HepG2 (cell line): ENCODE measurements at regions not wholly inside any gene's neighbourhood (a gene's known extent, or its start where the extent isn't known, plus 50 kb on each side); places are given as distances from the start of the nearest gene placed in this dataset.
A peak's percentile ranks its signal among the peaks of the same experiment; 100 is the strongest.

Source experiments
- ATAC-seq: fragments of 200-7000 bp; cut with Tn5 transposase; 3 replicates; pipeline ENCODE4 v1.9.1; 2020; ENCODE audit warnings: mild to moderate bottlenecking, moderate library complexity
- BruUV-seq: library from RNA; stranded (reverse); fragments of 400-500 nt; replicated peaks from 2 replicates; lab custom pipeline; 2021; lab: Mats Ljungman, UMichigan
- CTCF ChIA-PET: fragments of 300-600 bp; formaldehyde crosslinking; extraction: SDS; loops from one replicate; lab custom pipeline; 2021; ENCODE audit warnings: low total read pairs, inconsistent platforms, low intra/inter-chr PET ratio; lab: Yijun Ruan, JAX
- POLR2A ChIA-PET: fragments of 350-600 bp; sonication (Branson Sonifier 250); formaldehyde crosslinking; loops from one replicate; lab custom pipeline; 2020; ENCODE audit warnings: antibody characterized with exemption, inconsistent platforms; lab: Yijun Ruan, JAX
- DNase-seq: peaks from one replicate; pipeline ENCODE4 v3.0.0-alpha.2; 2015; ENCODE audit warnings: low spot score
- FAIRE-seq: peaks from 3 replicates; lab custom pipeline; 2011; peaks lifted over from hg19 to GRCh38; lab: Jason Lieb, UNC
- H2AFZ ChIP-seq: one replicate; pipeline ENCODE4 v1.6.1; 2011; ENCODE audit warnings: low read length, inconsistent platforms
- H3K27ac ChIP-seq: fragments of 300-600 bp; 3 replicates; pipeline ENCODE4 v1.8.0; 2011; ENCODE audit warnings: mixed run types, mild to moderate bottlenecking, mixed read lengths, low read length, inconsistent platforms; ENCODE audit not compliant: insufficient read depth; ENCODE audit errors: extremely low read length
- H3K27me3 ChIP-seq, 2 experiments: fragments of 200-600 bp in 1 of 2; 2 replicates in 1 of 2; 3 replicates in 1 of 2; pipeline versions ENCODE4 v1.6.0 to v1.8.0; 2011; ENCODE audit warnings: low read length in 2 of 2, mild to moderate bottlenecking in 2 of 2, moderate library complexity in 2 of 2, inconsistent platforms in 1 of 2; ENCODE audit not compliant: insufficient read depth in 2 of 2, control insufficient read depth in 1 of 2
- H3K36me3 ChIP-seq, 2 experiments: fragments of 200-600 bp in 1 of 2; replicated peaks in 1 of 2; 2 replicates in 1 of 2; 3 replicates in 1 of 2; pipeline versions ENCODE4 v1.5.1 to v1.8.0; 2011; ENCODE audit warnings: low read length in 2 of 2, inconsistent platforms in 1 of 2; ENCODE audit not compliant: insufficient read depth in 2 of 2, control insufficient read depth in 1 of 2
- H3K4me1 ChIP-seq: 2 replicates; pipeline ENCODE4 v1.5.1; 2012; ENCODE audit warnings: low read length, inconsistent platforms; ENCODE audit not compliant: insufficient read depth
- H3K4me2 ChIP-seq: 2 replicates; pipeline ENCODE4 v1.6.0; 2011; ENCODE audit warnings: low read depth, low read length, inconsistent platforms
- H3K4me3 ChIP-seq, 3 experiments: fragments of 200-600 bp in 1 of 3; sonication (generic), shearing (Covaris generic) in 1 of 3; replicated peaks in 1 of 3; 2 replicates each; pipeline ENCODE4 v1.5.1; 2011 to 2016; ENCODE audit warnings: low read length in 3 of 3, inconsistent platforms in 2 of 3, low read depth in 2 of 3, mild to moderate bottlenecking in 2 of 3, control low read depth in 1 of 3, mixed read lengths in 1 of 3; ENCODE audit not compliant: insufficient read depth in 1 of 3
- H3K79me2 ChIP-seq: one replicate; pipeline ENCODE4 v1.6.1; 2011; ENCODE audit warnings: low read length, inconsistent platforms; ENCODE audit not compliant: insufficient read depth
- H3K9ac ChIP-seq: 2 replicates; pipeline ENCODE4 v1.6.0; 2011; ENCODE audit warnings: mild to moderate bottlenecking, low read depth, low read length, inconsistent platforms; ENCODE audit not compliant: insufficient read depth
- H3K9me3 ChIP-seq: 2 replicates; pipeline ENCODE4 v1.5.1; 2012; ENCODE audit warnings: mild to moderate bottlenecking, low read length
- H4K20me1 ChIP-seq: 2 replicates; pipeline ENCODE4 v1.6.0; 2011; ENCODE audit warnings: inconsistent platforms, mild to moderate bottlenecking, low read length, moderate library complexity; ENCODE audit not compliant: insufficient read depth
- CEBPG ChIP-seq: IDR thresholded peaks from 2 replicates; pipeline ENCODE4 v1.6.1; 2016
- ERF ChIP-seq: IDR thresholded peaks from 2 replicates; pipeline ENCODE4 v1.6.1; 2018; ENCODE audit warnings: missing biosample characterization, missing genetic modification reagents
- HOXA3 ChIP-seq: sonication (generic); formaldehyde crosslinking; IDR thresholded peaks from 2 replicates; pipeline ENCODE4 v1.5.0; 2020; ENCODE audit warnings: missing genetic modification reagents
- MNT ChIP-seq: fragments of 450-650 bp; IDR thresholded peaks from 2 replicates; pipeline ENCODE4 v1.6.1; 2016
- SIX4 ChIP-seq: sonication (generic); formaldehyde crosslinking; IDR thresholded peaks from 2 replicates; pipeline ENCODE4 v1.4.0; 2020; ENCODE audit warnings: missing genetic modification reagents
- TRIM24 ChIP-seq: sonication (generic); formaldehyde crosslinking; IDR thresholded peaks from 2 replicates; pipeline ENCODE4 v1.8.0; 2022; ENCODE audit warnings: mild to moderate bottlenecking, missing genetic modification reagents
- ZBTB21 ChIP-seq: sonication (generic); formaldehyde crosslinking; IDR thresholded peaks from 2 replicates; pipeline ENCODE4 v1.4.0; 2020; ENCODE audit warnings: missing genetic modification reagents
- ZNF253 ChIP-seq: sonication (generic); formaldehyde crosslinking; IDR thresholded peaks from 2 replicates; pipeline ENCODE4 v1.8.0; 2022; ENCODE audit warnings: mild to moderate bottlenecking, missing genetic modification reagents, borderline replicate concordance
- ZNF33B ChIP-seq: sonication (generic); formaldehyde crosslinking; IDR thresholded peaks from 2 replicates; pipeline ENCODE4 v1.5.1; 2020; ENCODE audit warnings: mild to moderate bottlenecking, missing genetic modification reagents
- ZNF354B ChIP-seq: sonication (generic); formaldehyde crosslinking; IDR thresholded peaks from 2 replicates; pipeline ENCODE4 v1.8.0; 2022; ENCODE audit warnings: mild to moderate bottlenecking, missing genetic modification reagents
- ZNF501 ChIP-seq: sonication (generic); formaldehyde crosslinking; IDR thresholded peaks from 2 replicates; pipeline ENCODE4 v1.5.1; 2020; ENCODE audit warnings: mild to moderate bottlenecking, moderate library complexity, missing genetic modification reagents
- ZNF597 ChIP-seq: sonication (generic); formaldehyde crosslinking; IDR thresholded peaks from 2 replicates; pipeline ENCODE4 v1.5.0; 2020; ENCODE audit warnings: missing genetic modification reagents
- ZNF737 ChIP-seq: sonication (generic); formaldehyde crosslinking; IDR thresholded peaks from 2 replicates; pipeline ENCODE4 v1.5.0; 2020; ENCODE audit warnings: missing genetic modification reagents, mild to moderate bottlenecking, borderline replicate concordance
- WGBS: methylation state at CpG from one replicate; pipeline ENCODE4 v1.1.6; 2017; ENCODE audit warnings: low lambda C conversion rate; 5-methylcytosine and 5-hydroxymethylcytosine counted together
- in situ Hi-C: cut with HindIII; loops from 2 replicates; pipeline ENCODE4 v1.10.0; 2017; ENCODE audit warnings: low pct_unique_long_range_greater_than_20kb; ENCODE audit not compliant: extremely low pct_ligation_motif_present
- intact Hi-C: fragments of 100-400 bp; cut with micrococcal nuclease; formaldehyde crosslinking; loops from one replicate; pipeline ENCODE4 v1.10.0; 2022; ENCODE audit not compliant: unreplicated experiment

GRCh38 chr2:80947601-80948130 lies 643.1 kb upstream of the LRRTM1 start (continued):
- TF ChIP-seq ZBTB21 (CRISPR knock-in tag) = no peak

- no peak for DNase-seq
- 4% methylated on average over 3 of the region's 3 CpGs for WGBS
- Histone ChIP-seq H3K27ac (no peak overlapping the region), H2AFZ (no peak overlapping the region), H3K4me2 (no peak overlapping the region), H3K79me2 (no peaks in the 10 kb centered on the region), H4K20me1 (no peaks in the 10 kb centered on the region), H3K36me3 (no peaks in the 10 kb centered on the region), H3K27me3 (no peaks in the 10 kb centered on the region), H3K9me3 (peaks cover 83% of the 10 kb centered on the region), H3K4me1 (no peaks in the 10 kb centered on the region), H3K9ac (no peak overlapping the region), H3K4me3 (no peak overlapping the region)
- CTCF ChIA-PET = no interaction called here
- no TSS peak for BruUV-seq
- in situ Hi-C loops = no loop called here
- POLR2A ChIA-PET = no interaction called here
- FAIRE-seq = no peak
- TF ChIP-seq MNT = peak; percentile 91
- TF ChIP-seq ZNF354B (CRISPR knock-in tag) = no peak
- TF ChIP-seq, all 625 proteins: peak for 1
- ATAC-seq = no peak
- intact Hi-C loops = no loop called here
Observed at GRCh38 chr2:80943487-80943886, 638.9 kb upstream of the LRRTM1 start.

- BruUV-seq = no TSS peak
- intact Hi-C loops = no loop called here
- TF ChIP-seq ZNF33B (no peak), ZNF501 (CRISPR knock-in tag) (no peak), TRIM24 (CRISPR knock-in tag) (no peak), SIX4 (CRISPR knock-in tag) (no peak), ERF (CRISPR knock-in tag) (no peak), HOXA3 (CRISPR knock-in tag) (no peak), CEBPG (CRISPR knock-in tag) (no peak), ZNF737 (CRISPR knock-in tag) (no peak), ZNF597 (CRISPR knock-in tag) (no peak), ZNF253 (CRISPR knock-in tag) (no peak)
Observed at GRCh38 chr2:80942766-80943165, 638.2 kb upstream of the LRRTM1 start.

More at GRCh38 chr2:80942766-80943165, 638.2 kb upstream of the LRRTM1 start:
- Histone ChIP-seq H3K79me2 (no peaks in the 10 kb centered on the region), H3K9ac (no peak overlapping the region), H2AFZ (no peak overlapping the region), H3K27ac (no peak overlapping the region), H3K4me1 (no peaks in the 10 kb centered on the region), H3K4me3 (no peak overlapping the region), H3K27me3 (no peaks in the 10 kb centered on the region), H4K20me1 (no peaks in the 10 kb centered on the region), H3K9me3 (peaks cover 85% of the 10 kb centered on the region), H3K4me2 (no peak overlapping the region), H3K36me3 (no peaks in the 10 kb centered on the region)
- DNase-seq = no peak
- in situ Hi-C loops = no loop called here
- WGBS = 10% methylated on average over 4 of the region's 4 CpGs
- CTCF ChIA-PET = no interaction called here
- FAIRE-seq = no peak
- POLR2A ChIA-PET = no interaction called here
- no peak for ATAC-seq
